ENCODE measurements at regions not wholly inside any gene's neighbourhood (a gene's known extent, or its start where the extent isn't known, plus 50 kb on each side); places are given as distances from the start of the nearest gene placed in this dataset.

DNA sequence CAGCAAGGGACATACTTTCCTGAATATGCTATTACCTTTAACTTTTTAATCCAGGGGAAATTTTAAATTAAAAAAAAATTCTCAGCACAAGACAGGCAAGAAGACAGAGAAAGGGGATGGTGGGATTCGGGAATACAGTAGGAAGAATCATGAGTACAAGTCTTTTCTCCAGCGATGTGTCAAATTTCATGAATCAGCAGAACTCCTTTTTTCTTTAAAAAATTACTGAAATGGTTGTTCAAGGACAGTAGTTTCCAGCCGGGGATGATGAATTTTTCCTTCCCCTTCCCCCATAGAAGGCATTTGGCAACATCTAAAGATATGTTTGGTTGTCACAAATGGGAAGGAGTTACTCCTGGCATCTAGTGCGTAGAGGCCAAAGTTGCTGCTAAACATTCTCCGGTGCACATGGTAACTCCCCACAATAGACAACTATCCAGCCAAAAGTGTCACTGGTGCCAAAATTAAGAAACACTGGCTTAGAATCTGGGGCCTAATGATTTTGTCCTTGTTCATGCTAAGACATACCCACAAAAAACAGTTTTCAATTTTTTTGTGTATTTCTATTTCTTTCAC is 450.2 kb downstream of the CBLN4 start:
- ATAC-seq (no peak), DNase-seq (no peak)
- TF ChIP-seq, protein P1, sequence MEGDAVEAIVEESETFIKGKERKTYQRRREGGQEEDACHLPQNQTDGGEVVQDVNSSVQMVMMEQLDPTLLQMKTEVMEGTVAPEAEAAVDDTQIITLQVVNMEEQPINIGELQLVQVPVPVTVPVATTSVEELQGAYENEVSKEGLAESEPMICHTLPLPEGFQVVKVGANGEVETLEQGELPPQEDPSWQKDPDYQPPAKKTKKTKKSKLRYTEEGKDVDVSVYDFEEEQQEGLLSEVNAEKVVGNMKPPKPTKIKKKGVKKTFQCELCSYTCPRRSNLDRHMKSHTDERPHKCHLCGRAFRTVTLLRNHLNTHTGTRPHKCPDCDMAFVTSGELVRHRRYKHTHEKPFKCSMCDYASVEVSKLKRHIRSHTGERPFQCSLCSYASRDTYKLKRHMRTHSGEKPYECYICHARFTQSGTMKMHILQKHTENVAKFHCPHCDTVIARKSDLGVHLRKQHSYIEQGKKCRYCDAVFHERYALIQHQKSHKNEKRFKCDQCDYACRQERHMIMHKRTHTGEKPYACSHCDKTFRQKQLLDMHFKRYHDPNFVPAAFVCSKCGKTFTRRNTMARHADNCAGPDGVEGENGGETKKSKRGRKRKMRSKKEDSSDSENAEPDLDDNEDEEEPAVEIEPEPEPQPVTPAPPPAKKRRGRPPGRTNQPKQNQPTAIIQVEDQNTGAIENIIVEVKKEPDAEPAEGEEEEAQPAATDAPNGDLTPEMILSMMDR (IDR thresholded peaks at IDR 0.05), result no peak
- no peak for TF ChIP-seq POLR2A (IDR thresholded peaks at IDR 0.05)
- no peaks in the 10 kb centered on the region for H3K9me3 ChIP-seq
- no peak overlapping the region for H3K27ac ChIP-seq
- H3K27me3 ChIP-seq, result no peaks in the 10 kb centered on the region
- intact Hi-C loops (cut with DNase I), result no loop called here
- H3K4me3 ChIP-seq, result no peak overlapping the region
- no peaks in the 10 kb centered on the region for H3K36me3 ChIP-seq
- 49% methylated on average over 4 of the region's 5 CpGs for WGBS (ENCODE audit: insufficient coverage, low coverage, low lambda C conversion rate, missing lambda C conversion rate)
- no peaks in the 10 kb centered on the region for H3K4me1 ChIP-seq

DNA sequence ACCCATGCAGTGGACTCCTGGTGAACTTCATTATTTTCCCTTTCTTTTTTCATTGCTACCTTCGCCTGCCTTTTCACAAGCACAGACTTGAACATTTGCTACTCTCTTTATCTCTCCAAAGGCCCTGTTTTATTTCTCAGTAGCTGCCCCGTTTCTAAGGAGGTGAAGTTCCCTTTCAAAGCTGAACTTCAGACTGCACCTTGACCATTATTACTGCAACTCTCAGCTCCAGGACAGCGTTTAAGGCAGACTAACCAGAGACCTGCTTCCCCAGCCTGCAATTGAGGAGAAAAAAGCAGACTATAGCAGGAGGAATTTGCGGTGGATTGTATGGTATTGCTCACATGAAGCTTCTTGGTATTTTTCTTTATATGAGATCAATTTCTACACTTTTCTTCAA is 460.7 kb downstream of the CBLN4 start:
- TF ChIP-seq, protein P1 (IDR thresholded peaks at IDR 0.05), result no peak
- no peak for TF ChIP-seq POLR2A (IDR thresholded peaks at IDR 0.05)
- intact Hi-C loops (cut with DNase I), result no loop called here
- WGBS (ENCODE audit: insufficient coverage, low coverage, low lambda C conversion rate, missing lambda C conversion rate), result 50% methylated on average over 4 of the region's 4 CpGs

DNA sequence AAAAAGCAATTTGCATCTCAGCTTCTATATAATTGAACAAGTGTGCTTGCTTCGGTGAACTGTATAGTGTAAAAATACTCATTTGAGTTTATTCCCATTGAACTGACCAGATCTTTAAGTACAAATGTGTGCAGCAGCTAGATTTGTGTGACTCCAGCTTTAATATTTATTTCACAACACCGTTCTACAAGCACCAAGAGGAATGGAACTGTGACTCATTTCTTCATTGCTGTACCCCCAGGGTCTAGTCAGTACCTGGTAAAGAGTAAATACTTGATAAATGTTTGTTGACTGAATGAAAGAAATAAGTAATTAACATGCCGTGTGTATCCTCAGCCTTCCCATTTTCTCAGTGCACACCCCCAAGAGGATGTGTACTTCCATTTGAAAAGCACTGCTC is 464.8 kb downstream of the CBLN4 start:
- no peak overlapping the region for H3K27ac ChIP-seq
- ATAC-seq (no peak), DNase-seq (no peak)
- no peaks in the 10 kb centered on the region for H3K27me3 ChIP-seq
- H3K4me3 ChIP-seq, result no peak overlapping the region
- H3K36me3 ChIP-seq, result no peaks in the 10 kb centered on the region
- TF ChIP-seq, protein P1 (IDR thresholded peaks at IDR 0.05), result no peak
- TF ChIP-seq POLR2A (IDR thresholded peaks at IDR 0.05), result no peak
- intact Hi-C loops (cut with DNase I), result no loop called here
- H3K9me3 ChIP-seq, result no peaks in the 10 kb centered on the region
- no peaks in the 10 kb centered on the region for H3K4me1 ChIP-seq
- 38% methylated on average over 3 of the region's 3 CpGs for WGBS (ENCODE audit: insufficient coverage, low coverage, low lambda C conversion rate, missing lambda C conversion rate)

More for the DNA sequence above, 460.7 kb downstream of the CBLN4 start:
- Histone ChIP-seq H3K36me3 (no peaks in the 10 kb centered on the region), H3K4me1 (no peaks in the 10 kb centered on the region), H3K27me3 (no peaks in the 10 kb centered on the region), H3K4me3 (no peak overlapping the region), H3K27ac (no peak overlapping the region), H3K9me3 (no peaks in the 10 kb centered on the region)
- ATAC-seq, result no peak
- no peak for DNase-seq

DNA sequence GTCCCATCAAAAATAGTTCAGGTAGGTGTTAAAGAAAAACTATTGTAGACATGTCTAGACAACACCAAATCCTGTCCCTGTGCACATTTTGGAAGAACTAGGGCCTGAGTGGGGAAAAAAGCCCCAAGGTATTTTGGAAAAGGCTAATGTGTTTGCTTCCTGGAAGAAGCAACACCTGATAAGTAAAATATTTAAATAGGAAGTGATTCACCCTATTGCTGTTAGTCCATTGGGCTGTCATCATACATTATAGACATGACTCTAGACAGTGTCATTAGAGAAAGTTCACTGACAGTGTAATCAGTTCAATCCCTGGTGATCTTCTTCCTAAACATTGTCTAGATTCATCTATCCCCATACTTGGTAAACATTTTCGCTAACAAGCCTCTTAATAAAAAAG is 465.3 kb downstream of the CBLN4 start:
- Histone ChIP-seq H3K4me1 (no peaks in the 10 kb centered on the region), H3K9me3 (no peaks in the 10 kb centered on the region), H3K27ac (no peak overlapping the region), H3K4me3 (no peak overlapping the region), H3K27me3 (no peaks in the 10 kb centered on the region), H3K36me3 (no peaks in the 10 kb centered on the region)
- 90% methylated on average over 1 of the region's 1 CpG for WGBS (ENCODE audit: insufficient coverage, low coverage, low lambda C conversion rate, missing lambda C conversion rate)
- DNase-seq (no peak), ATAC-seq (no peak)
- intact Hi-C loops (cut with DNase I), result no loop called here
- TF ChIP-seq, protein P1 (IDR thresholded peaks at IDR 0.05), result no peak
- TF ChIP-seq POLR2A (IDR thresholded peaks at IDR 0.05), result no peak
